Osteocyte (in vitro differentiated cells): ENCODE measurements at regions not wholly inside any gene's neighbourhood (a gene's known extent, or its start where the extent isn't known, plus 50 kb on each side); places are given as distances from the start of the nearest gene placed in this dataset.

Experiments used
- DNase-seq: peaks from one replicate; pipeline ENCODE4 v3.0.0; 2021; ENCODE audit warnings: mixed read lengths; ENCODE audit not compliant: unreplicated experiment; ENCODE audit errors: extremely low spot score
- H3K27ac Mint-ChIP-seq: one replicate; pipeline ENCODE4 v1.8.0; 2021; ENCODE audit warnings: mild to moderate bottlenecking, mixed read lengths; ENCODE audit not compliant: unreplicated experiment
- H3K27me3 Mint-ChIP-seq: one replicate; pipeline ENCODE4 v1.8.0; 2021; ENCODE audit warnings: mixed read lengths; ENCODE audit not compliant: unreplicated experiment
- H3K36me3 Mint-ChIP-seq: one replicate; pipeline ENCODE4 v1.8.0; 2021; ENCODE audit warnings: mixed read lengths; ENCODE audit not compliant: unreplicated experiment
- H3K4me1 Mint-ChIP-seq: one replicate; pipeline ENCODE4 v1.8.0; 2021; ENCODE audit warnings: mixed read lengths; ENCODE audit not compliant: unreplicated experiment
- H3K4me3 Mint-ChIP-seq: one replicate; pipeline ENCODE4 v1.8.0; 2021; ENCODE audit warnings: mild to moderate bottlenecking, moderate library complexity, mixed read lengths; ENCODE audit not compliant: unreplicated experiment
- H3K9me3 Mint-ChIP-seq: one replicate; pipeline ENCODE4 v1.8.0; 2021; ENCODE audit warnings: mixed read lengths; ENCODE audit not compliant: unreplicated experiment
- CTCF ChIP-seq: fragments of 200-600 bp; sonication (generic); IDR thresholded peaks from 2 replicates; pipeline ENCODE4 v1.5.0; 2021; ENCODE audit warnings: antibody characterized with exemption, mild to moderate bottlenecking, moderate library complexity

- TF ChIP-seq CTCF, result peak; percentile 83
- no peaks in the 10 kb centered on the region for H3K27me3 Mint-ChIP-seq
- peak; percentile 88 for DNase-seq
- H3K4me1 Mint-ChIP-seq, result peaks cover 18% of the 10 kb centered on the region
- H3K36me3 Mint-ChIP-seq, result no peaks in the 10 kb centered on the region
- H3K9me3 Mint-ChIP-seq, result no peaks in the 10 kb centered on the region
- H3K27ac Mint-ChIP-seq, result no peak overlapping the region
- no peak overlapping the region for H3K4me3 Mint-ChIP-seq
Measured at GRCh38 chr1:9455487-9456234, 83.6 kb upstream of the SLC25A33 start.

- Mint-ChIP-seq H3K4me1 (peaks cover 13% of the 10 kb centered on the region), H3K9me3 (no peaks in the 10 kb centered on the region), H3K36me3 (no peaks in the 10 kb centered on the region), H3K27me3 (no peaks in the 10 kb centered on the region), H3K27ac (no peak overlapping the region), H3K4me3 (no peak overlapping the region)
- TF ChIP-seq CTCF, result no peak
- DNase-seq, result no peak
Measured at GRCh38 chr1:9456833-9457232, 82.4 kb upstream of the SLC25A33 start.

GRCh38 chr1:9459816-9460407 is 79.4 kb upstream of the SLC25A33 start:
- H3K27me3 Mint-ChIP-seq, result no peaks in the 10 kb centered on the region
- H3K36me3 Mint-ChIP-seq, result no peaks in the 10 kb centered on the region
- DNase-seq, result no peak
- no peak overlapping the region for H3K4me3 Mint-ChIP-seq
- TF ChIP-seq CTCF, result no peak
- peaks cover 8% of the 10 kb centered on the region for H3K4me1 Mint-ChIP-seq
- H3K9me3 Mint-ChIP-seq, result no peaks in the 10 kb centered on the region
- no peak overlapping the region for H3K27ac Mint-ChIP-seq

GRCh38 chr1:9465640-9466039 is 73.6 kb upstream of the SLC25A33 start:
- no peak overlapping the region for H3K4me3 Mint-ChIP-seq
- no peak overlapping the region for H3K27ac Mint-ChIP-seq

More at GRCh38 chr1:9465640-9466039, 73.6 kb upstream of the SLC25A33 start:
- Mint-ChIP-seq H3K4me1 (peaks cover 23% of the 10 kb centered on the region), H3K36me3 (peaks cover 2% of the 10 kb centered on the region), H3K9me3 (no peaks in the 10 kb centered on the region), H3K27me3 (no peaks in the 10 kb centered on the region)
- TF ChIP-seq CTCF, result no peak
- DNase-seq, result no peak
